GM19452 (cell line): ENCODE measurements at regions not wholly inside any gene's neighbourhood (a gene's known extent, or its start where the extent isn't known, plus 50 kb on each side); places are given as distances from the start of the nearest gene placed in this dataset.

Experiments
- ATAC-seq: cut with Tn5 transposase; IDR thresholded peaks from one replicate; pipeline ENCODE4 v1.9.1; 2021; ENCODE audit not compliant: unreplicated experiment

DNA sequence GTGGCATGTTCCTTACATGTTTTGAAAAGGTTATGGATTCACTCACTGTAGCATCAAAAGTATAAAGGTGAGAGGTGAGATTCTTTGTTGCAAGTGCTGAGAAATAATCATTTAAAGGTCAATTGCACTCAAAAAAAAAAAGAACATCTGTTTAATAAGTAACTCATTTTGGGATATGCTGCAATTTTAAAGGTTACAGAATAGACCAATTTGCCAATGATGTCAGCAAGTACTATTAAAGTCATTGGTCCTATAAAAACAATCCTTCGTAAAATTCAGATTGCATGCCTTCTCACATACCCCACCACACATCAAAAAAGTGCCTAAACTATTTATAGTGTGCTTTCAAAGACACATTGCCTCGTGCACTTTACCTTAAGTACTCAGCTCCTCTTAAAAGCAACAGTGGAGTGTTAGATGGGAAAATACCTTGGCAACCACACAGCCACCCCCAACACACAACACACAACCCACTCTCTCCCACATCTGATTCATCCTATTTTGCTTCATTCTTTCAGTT lies 218.2 kb upstream of the ADGRL2 start:
- no peak for ATAC-seq

- ATAC-seq = no peak
Observed at GRCh38 chr1:81578867-81579266, 221.9 kb upstream of the ADGRL2 start.

- ATAC-seq = no peak
Observed at GRCh38 chr1:81577004-81577697, 223.6 kb upstream of the ADGRL2 start.

DNA sequence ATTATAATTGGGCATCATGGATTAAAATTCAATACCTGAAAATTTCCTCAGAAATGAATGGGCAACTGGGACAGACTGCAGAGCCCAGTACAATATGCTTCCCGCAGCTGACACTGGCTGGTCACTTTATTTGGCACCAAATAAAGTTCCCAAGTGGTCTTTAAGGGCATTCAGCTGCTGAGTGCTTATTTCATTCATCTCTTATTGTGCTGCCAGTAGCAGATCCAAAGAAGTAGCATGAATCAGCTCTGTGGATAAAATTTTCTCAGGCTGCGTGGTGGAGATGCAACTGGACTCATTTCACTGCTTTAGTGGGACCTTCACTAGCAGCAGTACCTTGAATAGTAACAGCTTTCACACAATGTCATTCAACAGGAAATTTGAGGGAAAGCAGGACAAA lies 226.3 kb upstream of the ADGRL2 start:
- no peak for ATAC-seq

GRCh38 chr1:81573458-81573857 lies 227.3 kb upstream of the ADGRL2 start:
- ATAC-seq = no peak

DNA sequence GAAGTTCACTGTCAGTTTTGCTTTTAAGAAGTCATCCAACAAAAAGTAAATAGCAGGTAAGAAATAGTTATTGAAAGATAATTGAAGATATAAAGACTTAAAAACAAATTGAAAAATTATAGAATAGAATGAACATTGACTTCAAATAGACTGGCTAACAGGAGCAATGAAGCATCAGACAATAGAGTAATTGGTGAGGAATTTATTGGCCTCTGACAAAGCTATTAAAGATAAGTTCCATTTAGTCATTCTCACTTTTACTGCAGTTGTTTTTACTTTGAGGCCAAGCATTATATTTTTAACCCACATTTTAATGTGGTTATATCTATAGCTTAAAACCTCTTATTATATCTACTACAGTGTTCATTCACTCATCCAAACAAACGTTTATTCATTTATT lies 228.8 kb upstream of the ADGRL2 start:
- ATAC-seq = no peak

- ATAC-seq = no peak
Observed at GRCh38 chr1:81569761-81570160, 231.0 kb upstream of the ADGRL2 start.

DNA sequence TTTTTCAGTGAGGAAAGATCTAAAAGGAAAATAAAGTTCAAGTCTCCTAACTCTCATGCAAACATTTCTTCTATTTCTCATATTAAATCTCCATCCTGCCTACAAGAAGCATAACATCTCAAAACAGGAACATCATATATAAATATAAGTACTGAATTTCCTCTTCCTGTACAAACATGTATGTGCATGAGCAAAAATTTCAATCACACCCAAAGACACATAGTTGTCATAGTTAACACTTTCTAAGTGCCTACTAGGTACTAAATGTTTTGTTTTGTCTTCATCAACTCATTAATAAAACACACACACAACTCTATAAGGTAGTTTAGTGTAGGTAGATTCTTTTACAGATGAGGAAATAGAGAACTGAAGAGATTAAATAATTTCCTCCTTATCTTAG lies 237.1 kb upstream of the ADGRL2 start:
- no peak for ATAC-seq

DNA sequence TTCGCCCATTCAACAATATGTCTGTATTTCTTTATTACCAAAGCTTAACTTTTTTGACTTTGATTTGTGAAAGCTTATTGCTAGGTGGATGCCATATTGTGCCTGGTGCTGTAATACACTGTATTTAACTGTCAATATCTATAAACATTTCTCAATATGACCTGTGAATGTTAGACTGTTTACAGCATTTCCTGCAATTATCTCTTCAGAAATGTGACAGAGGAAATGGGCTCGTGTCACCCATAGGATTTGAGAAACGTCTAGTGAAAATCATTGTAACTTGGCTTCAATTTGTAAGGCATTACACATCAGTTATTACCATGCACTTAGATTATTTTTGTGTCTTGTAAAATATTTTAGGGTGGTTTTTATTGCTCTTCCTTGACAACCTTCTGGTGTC lies 237.8 kb upstream of the ADGRL2 start:
- ATAC-seq = no peak

DNA sequence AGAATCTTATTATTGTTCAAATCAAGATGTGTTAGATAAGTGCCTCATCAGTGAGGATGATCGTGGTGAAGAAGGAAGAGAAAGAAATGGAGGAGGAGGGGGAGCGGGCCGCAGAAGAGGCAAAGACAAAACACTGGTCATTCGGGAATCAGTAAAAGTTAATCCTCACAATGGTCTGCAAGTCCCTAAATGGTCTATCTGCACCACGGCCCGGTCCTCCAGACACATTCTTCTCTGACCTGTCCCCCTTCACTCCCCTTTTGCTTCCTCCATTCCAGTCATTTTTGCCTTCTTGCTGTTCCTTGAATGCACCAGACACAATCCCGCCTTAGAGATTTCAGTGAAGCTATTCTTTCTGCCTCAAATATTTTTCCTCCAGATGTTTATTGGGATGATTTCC lies 240.1 kb upstream of the ADGRL2 start:
- ATAC-seq = no peak

DNA sequence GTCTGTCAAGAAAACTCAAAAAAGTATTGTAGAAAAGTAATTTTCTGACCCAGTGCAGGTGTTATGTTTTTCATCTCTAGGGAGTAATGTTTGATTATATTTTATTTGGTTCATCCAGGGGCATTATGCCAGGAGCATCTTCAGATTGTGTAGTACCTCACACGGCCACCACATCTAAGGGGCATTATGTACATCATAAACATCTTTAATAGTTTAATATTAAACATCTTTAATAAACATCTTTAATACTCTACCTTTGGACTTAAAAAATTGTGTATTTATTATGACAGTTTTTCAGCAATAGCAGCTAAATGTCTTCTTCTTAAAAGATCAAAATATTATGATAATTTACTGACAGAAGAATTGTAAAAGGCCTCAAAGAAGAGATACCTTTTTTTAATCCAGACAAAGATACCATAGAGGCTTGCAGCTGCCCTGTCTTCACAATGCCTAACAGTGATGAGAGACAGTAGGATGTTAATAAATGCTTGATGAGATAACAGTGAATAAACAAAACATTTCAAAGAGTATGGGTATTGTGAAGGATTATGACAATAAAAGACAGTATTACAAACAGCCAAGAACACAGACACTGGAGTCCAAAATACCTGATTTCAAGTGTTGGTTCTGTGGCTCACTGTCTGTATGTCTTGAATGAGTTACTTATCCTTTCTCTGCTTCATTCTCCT lies 240.9 kb upstream of the ADGRL2 start:
- ATAC-seq = no peak

DNA sequence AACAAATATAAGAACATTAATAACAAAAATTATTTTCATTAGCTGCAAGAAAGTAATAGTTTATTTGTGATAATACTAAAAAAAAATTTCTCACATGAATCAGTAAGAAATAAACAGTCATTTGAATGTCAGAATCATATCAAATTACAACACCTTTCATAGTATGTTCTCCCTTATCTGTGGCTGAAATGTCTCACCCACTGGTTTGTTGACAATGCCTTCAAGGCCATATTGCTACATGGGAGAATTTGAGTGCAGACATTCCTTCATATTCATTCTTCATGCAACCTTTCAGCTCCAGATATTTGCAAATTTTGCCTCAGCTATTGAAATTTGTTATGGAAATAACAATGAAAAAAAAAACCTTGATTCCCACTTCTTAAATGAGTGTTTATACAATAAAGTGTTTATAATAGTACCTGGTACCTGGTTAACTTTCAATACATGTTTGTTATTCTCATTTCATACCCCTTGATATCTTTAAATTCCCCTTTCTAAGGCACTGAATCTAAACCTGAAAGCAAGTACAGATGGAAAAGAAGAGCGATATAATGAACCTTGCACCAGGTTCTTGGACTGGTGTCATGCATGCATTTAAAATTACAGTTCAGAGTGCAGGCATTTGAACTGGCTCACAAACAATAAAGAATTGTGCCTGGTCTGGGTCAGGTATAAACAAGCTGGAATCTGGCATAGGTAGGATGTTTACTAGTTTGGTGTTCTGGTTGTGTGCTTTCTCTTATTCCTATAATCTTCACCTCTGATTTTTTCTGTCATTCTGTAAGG lies 242.2 kb upstream of the ADGRL2 start:
- no peak for ATAC-seq

DNA sequence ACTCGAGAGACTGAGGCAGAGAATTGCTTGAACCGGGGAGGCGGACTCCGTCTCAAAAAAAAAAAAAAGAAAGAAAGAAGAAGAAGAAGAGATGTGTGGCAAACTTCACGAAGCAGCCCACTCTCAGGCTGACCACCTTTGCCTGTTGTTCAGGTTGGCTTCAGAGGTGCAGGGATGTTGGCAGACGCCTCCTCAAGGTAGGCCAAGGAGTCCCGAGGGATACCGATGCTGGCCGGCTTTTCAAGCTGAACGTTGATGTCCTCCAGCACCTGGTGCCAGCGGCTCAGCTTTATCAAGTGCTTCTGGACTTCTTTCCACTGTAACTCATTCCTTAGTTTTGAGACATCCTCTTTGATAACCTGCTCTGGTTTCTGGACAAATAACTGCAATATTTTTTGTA lies 243.8 kb upstream of the ADGRL2 start:
- ATAC-seq = no peak

- no peak for ATAC-seq
Observed at GRCh38 chr1:81554534-81554933, 246.2 kb upstream of the ADGRL2 start.

DNA sequence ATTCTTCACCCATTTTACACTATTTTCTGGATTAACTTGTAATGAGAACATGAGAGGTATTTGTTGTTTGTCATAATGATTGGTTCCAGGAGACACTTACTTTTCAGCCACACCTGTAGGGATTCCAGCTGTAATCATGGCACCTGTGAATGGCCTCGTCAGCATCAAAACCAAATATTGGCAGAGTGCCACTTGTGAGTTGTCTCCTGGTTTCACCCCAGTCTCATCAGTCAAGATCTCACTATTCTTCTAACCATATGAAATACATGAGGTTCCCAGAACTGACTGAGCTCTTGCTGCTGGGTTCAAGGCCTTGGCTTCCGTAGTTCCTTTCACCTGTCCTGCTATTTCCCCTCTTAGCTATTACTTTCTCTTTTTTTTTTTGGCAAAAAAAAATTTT lies 246.6 kb upstream of the ADGRL2 start:
- no peak for ATAC-seq

- no peak for ATAC-seq
Observed at GRCh38 chr1:81553503-81553902, 247.2 kb upstream of the ADGRL2 start.

DNA sequence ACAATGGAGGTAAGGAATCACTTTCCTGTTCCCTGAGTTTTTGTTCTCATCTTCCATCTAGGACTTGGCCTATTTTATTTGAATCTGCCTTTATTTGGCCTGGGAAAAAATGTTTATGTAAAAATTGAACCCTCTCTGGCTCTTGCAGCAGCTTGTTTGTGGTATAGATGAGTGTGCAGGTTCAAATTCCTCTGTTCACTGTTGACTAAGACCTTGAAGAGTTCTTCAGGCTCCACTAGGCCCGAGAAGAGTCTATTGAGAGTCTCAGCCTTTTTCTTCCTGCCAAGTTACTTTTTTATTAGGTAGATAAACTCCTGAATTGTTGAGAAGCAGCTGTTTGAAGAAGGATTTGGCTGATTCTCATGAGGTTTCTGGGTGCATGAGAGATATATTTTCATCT lies 248.8 kb upstream of the ADGRL2 start:
- ATAC-seq = no peak

DNA sequence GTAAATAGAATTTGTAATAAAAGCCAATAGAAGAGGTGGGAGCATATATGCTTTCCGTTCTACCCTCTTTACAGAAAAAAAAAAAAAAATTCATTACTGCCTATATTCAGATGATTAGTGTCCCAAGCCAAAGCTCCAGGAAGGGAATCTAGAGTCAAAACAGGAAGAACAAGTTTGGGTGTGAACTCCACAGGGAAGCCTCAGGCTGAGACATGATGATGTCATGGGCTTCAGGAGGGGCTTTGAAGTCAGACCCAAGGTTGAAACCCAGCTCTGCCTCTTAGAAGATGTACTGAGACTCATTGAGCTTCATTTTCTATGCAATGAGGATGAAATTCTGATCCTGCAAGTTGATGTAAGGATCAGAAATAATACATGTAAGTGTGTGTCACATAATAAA lies 250.0 kb upstream of the ADGRL2 start:
- ATAC-seq = no peak

DNA sequence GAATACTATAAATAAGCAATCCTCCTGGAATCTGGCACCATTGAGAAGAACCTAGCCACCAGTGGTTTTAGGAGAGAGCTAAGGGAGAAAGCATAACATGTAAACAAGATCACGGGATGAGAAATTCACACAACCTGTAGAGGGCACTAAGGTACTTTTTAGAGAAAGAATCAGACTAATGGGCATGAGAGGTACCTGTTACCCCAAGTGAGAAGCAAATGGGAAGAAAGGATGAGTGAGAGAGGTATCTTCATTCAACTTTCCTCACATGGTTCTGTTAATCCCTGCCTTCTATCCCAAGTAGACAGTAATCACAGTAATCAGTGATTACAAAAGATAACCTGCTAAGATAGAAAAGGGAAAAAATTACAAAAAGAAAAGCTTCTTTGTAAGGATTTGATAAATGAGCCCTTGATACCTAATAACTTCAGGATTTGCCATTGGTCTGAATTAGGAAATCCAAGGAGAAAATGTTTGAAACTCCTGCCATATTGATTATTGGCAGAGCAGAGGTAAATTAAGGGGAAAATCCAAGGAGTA lies 251.1 kb upstream of the ADGRL2 start:
- peak; percentile 45 for ATAC-seq

- peak; percentile 56 for ATAC-seq
Observed at GRCh38 chr1:81548918-81549587, 251.7 kb upstream of the ADGRL2 start.

DNA sequence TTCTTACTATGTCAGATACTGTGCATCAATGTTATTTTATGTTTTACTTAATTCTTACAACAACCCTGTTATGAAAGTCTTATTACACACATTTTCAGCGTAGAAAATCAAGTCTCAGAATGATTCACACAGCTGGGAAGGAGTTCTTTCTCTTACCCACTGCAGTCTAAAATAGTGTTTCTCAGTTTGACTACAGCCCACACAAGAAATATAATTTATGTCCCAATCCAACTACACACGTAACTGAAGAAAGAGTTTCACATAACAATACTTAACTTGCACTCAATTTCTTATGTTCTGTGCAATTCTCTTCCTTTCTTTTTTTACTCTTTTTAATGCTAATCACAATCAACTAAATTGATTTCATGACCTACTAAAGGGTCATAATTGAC lies 252.8 kb upstream of the ADGRL2 start:
- ATAC-seq = peak; percentile 48
